ENCODE measurements at regions not wholly inside any gene's neighbourhood (a gene's known extent, or its start where the extent isn't known, plus 50 kb on each side); places are given as distances from the start of the nearest gene placed in this dataset.

DNA sequence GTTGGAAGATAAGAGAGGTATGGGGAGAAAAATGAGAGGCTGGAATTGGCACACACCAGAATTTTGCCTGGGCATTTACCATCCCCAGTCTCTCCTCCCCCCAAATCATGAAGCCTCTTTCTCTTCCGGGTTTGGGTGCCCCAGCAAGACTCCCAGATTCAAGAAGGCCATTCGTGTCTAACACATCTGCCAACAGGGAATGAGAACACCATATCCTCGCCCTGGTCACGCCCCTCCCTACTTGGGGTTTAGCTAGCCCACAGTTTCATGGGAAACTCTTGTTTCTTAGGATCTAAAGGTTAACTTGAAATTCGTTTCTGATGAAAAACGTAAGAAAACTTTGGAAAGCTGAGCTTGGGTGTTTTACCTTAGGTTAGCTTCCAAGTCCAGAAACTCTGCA is 105.5 kb upstream of the TMEM170B start:
- Histone ChIP-seq H3K36me3 (ENCODE audit: insufficient read depth, low read length) (no peaks in the 10 kb centered on the region), H3K4me1 (ENCODE audit: insufficient read depth, low read length) (no peaks in the 10 kb centered on the region), H3K27ac (ENCODE audit: low read length) (no peak overlapping the region), H4K20me1 (ENCODE audit: insufficient read depth, low read length) (no peaks in the 10 kb centered on the region), H3K27me3 (ENCODE audit: insufficient read depth, low read length, poor library complexity) (no peaks in the 10 kb centered on the region), H3K9me3 (ENCODE audit: insufficient read depth, low read length, severe bottlenecking) (no peaks in the 10 kb centered on the region), H2AFZ (ENCODE audit: low read depth, low read length) (no peak overlapping the region), H3K9ac (ENCODE audit: low read depth, low read length) (no peak overlapping the region), H3K79me2 (ENCODE audit: insufficient read depth, low read length) (no peaks in the 10 kb centered on the region), H3K4me2 (ENCODE audit: insufficient read depth, low read length) (no peak overlapping the region), H3K4me3 (ENCODE audit: low read depth in 1 of 2, low read length in 2 of 2) (no peak overlapping the region)
- TF ChIP-seq, protein P1, sequence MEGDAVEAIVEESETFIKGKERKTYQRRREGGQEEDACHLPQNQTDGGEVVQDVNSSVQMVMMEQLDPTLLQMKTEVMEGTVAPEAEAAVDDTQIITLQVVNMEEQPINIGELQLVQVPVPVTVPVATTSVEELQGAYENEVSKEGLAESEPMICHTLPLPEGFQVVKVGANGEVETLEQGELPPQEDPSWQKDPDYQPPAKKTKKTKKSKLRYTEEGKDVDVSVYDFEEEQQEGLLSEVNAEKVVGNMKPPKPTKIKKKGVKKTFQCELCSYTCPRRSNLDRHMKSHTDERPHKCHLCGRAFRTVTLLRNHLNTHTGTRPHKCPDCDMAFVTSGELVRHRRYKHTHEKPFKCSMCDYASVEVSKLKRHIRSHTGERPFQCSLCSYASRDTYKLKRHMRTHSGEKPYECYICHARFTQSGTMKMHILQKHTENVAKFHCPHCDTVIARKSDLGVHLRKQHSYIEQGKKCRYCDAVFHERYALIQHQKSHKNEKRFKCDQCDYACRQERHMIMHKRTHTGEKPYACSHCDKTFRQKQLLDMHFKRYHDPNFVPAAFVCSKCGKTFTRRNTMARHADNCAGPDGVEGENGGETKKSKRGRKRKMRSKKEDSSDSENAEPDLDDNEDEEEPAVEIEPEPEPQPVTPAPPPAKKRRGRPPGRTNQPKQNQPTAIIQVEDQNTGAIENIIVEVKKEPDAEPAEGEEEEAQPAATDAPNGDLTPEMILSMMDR (IDR thresholded peaks at IDR 0.05; ENCODE audit: borderline replicate concordance, extremely low read depth, low read length, poor library complexity, severe bottlenecking): no peak
- TF ChIP-seq EZH2 (IDR thresholded peaks at IDR 0.05; ENCODE audit: borderline replicate concordance, low read depth, low read length, severe bottlenecking): no peak
- DNase-seq (no peak), ATAC-seq (ENCODE audit: insufficient read depth, low read depth) (no peak)

DNA sequence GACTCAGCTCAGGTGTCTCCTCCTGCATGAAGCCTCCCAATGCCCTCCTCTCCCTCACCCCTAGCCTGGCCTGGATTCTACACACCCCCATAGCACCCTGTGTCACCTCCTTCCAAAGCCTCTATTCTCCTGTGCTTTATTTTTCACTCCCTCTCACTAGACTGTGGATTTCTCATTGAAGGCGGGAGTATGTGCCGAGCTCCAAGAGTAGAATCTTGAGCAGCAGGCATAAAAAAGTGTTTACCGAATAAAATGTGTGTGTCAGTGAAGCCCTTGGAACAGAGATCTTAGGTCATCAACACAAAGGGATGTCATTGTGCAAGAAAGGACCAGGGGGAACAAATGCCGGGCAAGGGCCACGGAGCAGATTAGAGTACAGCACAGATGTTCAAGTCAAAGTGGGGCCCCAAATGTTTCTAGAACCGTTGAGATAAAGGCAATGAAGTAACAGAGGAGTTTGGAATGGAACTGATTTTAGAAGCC is 106.1 kb upstream of the TMEM170B start:
- Histone ChIP-seq H2AFZ (ENCODE audit: low read depth, low read length) (no peak overlapping the region), H3K9ac (ENCODE audit: low read depth, low read length) (no peak overlapping the region)

DNA sequence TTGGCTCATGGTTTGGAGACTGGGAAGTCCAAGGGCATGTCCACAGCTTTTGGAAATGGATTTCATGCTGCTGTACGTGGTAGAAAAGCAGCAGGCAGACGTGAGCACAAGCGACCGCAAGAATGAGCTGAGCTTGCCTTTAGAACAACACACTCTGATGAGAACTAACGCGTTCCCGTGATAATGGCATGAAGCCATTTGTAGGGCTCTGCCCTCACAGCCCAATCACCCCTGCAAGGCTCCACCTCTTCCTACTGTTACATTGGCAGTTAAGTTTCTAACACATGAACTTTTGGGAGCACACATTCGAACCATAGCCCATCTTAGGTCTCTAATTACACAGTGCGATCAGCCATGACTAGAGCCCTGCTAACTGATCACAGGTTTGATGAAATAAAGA is 107.5 kb upstream of the TMEM170B start:
- TF ChIP-seq, protein P1 (IDR thresholded peaks at IDR 0.05; ENCODE audit: borderline replicate concordance, extremely low read depth, low read length, poor library complexity, severe bottlenecking): no peak
- no peak for TF ChIP-seq EZH2 (IDR thresholded peaks at IDR 0.05; ENCODE audit: borderline replicate concordance, low read depth, low read length, severe bottlenecking)
- no peaks in the 10 kb centered on the region for H3K79me2 ChIP-seq (ENCODE audit: insufficient read depth, low read length)
- H3K27ac ChIP-seq (ENCODE audit: low read length): no peak overlapping the region
- H3K9me3 ChIP-seq (ENCODE audit: insufficient read depth, low read length, severe bottlenecking): no peaks in the 10 kb centered on the region
- DNase-seq (no peak), ATAC-seq (ENCODE audit: insufficient read depth, low read depth) (no peak)
- H3K27me3 ChIP-seq (ENCODE audit: insufficient read depth, low read length, poor library complexity): no peaks in the 10 kb centered on the region
- no peak overlapping the region for H3K9ac ChIP-seq (ENCODE audit: low read depth, low read length)
- H4K20me1 ChIP-seq (ENCODE audit: insufficient read depth, low read length): no peaks in the 10 kb centered on the region
- H3K4me2 ChIP-seq (ENCODE audit: insufficient read depth, low read length): no peak overlapping the region
- no peaks in the 10 kb centered on the region for H3K4me1 ChIP-seq (ENCODE audit: insufficient read depth, low read length)
- no peaks in the 10 kb centered on the region for H3K36me3 ChIP-seq (ENCODE audit: insufficient read depth, low read length)
- H2AFZ ChIP-seq (ENCODE audit: low read depth, low read length): no peak overlapping the region
- H3K4me3 ChIP-seq (ENCODE audit: low read depth in 1 of 2, low read length in 2 of 2): no peak overlapping the region

More for the DNA sequence above, 106.1 kb upstream of the TMEM170B start:
- Histone ChIP-seq H3K27me3 (ENCODE audit: insufficient read depth, low read length, poor library complexity) (no peaks in the 10 kb centered on the region), H3K4me3 (ENCODE audit: low read depth in 1 of 2, low read length in 2 of 2) (no peak overlapping the region), H3K79me2 (ENCODE audit: insufficient read depth, low read length) (no peaks in the 10 kb centered on the region), H4K20me1 (ENCODE audit: insufficient read depth, low read length) (no peaks in the 10 kb centered on the region), H3K36me3 (ENCODE audit: insufficient read depth, low read length) (no peaks in the 10 kb centered on the region), H3K4me2 (ENCODE audit: insufficient read depth, low read length) (no peak overlapping the region), H3K9me3 (ENCODE audit: insufficient read depth, low read length, severe bottlenecking) (no peaks in the 10 kb centered on the region), H3K27ac (ENCODE audit: low read length) (no peak overlapping the region), H3K4me1 (ENCODE audit: insufficient read depth, low read length) (no peaks in the 10 kb centered on the region)
- TF ChIP-seq, protein P1 (IDR thresholded peaks at IDR 0.05; ENCODE audit: borderline replicate concordance, extremely low read depth, low read length, poor library complexity, severe bottlenecking): no peak
- TF ChIP-seq EZH2 (IDR thresholded peaks at IDR 0.05; ENCODE audit: borderline replicate concordance, low read depth, low read length, severe bottlenecking): no peak
- no peak for DNase-seq
- ATAC-seq (ENCODE audit: insufficient read depth, low read depth): no peak

DNA sequence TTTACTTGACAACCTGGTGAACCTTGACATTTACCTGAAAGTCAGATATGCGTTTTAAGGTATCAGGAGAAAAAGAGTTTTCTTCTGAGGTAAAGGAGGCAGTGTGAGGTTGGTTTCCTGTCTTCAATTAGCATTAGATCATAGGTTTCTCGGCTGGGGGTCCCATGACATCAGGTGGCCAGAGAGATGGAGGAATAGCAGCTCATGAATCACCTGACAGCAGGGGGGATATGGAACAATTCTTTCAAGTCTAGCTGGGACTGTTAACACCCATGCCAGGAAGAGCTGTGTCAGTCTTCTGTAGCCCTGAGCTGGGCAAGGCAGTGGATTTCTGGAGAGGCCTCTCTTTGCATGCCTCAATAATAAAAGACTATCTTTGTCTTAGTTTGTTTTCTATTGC is 108.0 kb upstream of the TMEM170B start:
- Histone ChIP-seq H3K27ac (ENCODE audit: low read length) (no peak overlapping the region), H3K36me3 (ENCODE audit: insufficient read depth, low read length) (no peaks in the 10 kb centered on the region), H3K4me2 (ENCODE audit: insufficient read depth, low read length) (no peak overlapping the region), H2AFZ (ENCODE audit: low read depth, low read length) (no peak overlapping the region), H3K9ac (ENCODE audit: low read depth, low read length) (no peak overlapping the region), H3K9me3 (ENCODE audit: insufficient read depth, low read length, severe bottlenecking) (no peaks in the 10 kb centered on the region), H4K20me1 (ENCODE audit: insufficient read depth, low read length) (no peaks in the 10 kb centered on the region), H3K27me3 (ENCODE audit: insufficient read depth, low read length, poor library complexity) (no peaks in the 10 kb centered on the region), H3K4me1 (ENCODE audit: insufficient read depth, low read length) (no peaks in the 10 kb centered on the region), H3K79me2 (ENCODE audit: insufficient read depth, low read length) (no peaks in the 10 kb centered on the region), H3K4me3 (ENCODE audit: low read depth in 1 of 2, low read length in 2 of 2) (no peak overlapping the region)
- DNase-seq (no peak), ATAC-seq (ENCODE audit: insufficient read depth, low read depth) (no peak)
- TF ChIP-seq, protein P1 (IDR thresholded peaks at IDR 0.05; ENCODE audit: borderline replicate concordance, extremely low read depth, low read length, poor library complexity, severe bottlenecking): no peak
- TF ChIP-seq EZH2 (IDR thresholded peaks at IDR 0.05; ENCODE audit: borderline replicate concordance, low read depth, low read length, severe bottlenecking): no peak
